CD4-positive, alpha-beta T cell treated with Interleukin-10 for 1 hour (primary cell): ENCODE measurements at regions not wholly inside any gene's neighbourhood (a gene's known extent, or its start where the extent isn't known, plus 50 kb on each side); places are given as distances from the start of the nearest gene placed in this dataset.

Experiments used
- DNase-seq: peaks from one replicate; pipeline ENCODE4 v3.0.0-alpha.2; 2020

- DNase-seq: no peak
Measured at GRCh38 chr6:53974941-53975340, 136.3 kb upstream of the MLIP start.

GRCh38 chr6:53975941-53976615 is 135.2 kb upstream of the MLIP start:
- no peak for DNase-seq

GRCh38 chr6:53977551-53977950 is 133.7 kb upstream of the MLIP start:
- no peak for DNase-seq

- DNase-seq: peak; percentile 23
Measured at GRCh38 chr6:53979468-53980067, 131.7 kb upstream of the MLIP start.

GRCh38 chr6:53982366-53983050 is 128.7 kb upstream of the MLIP start:
- DNase-seq: no peak

GRCh38 chr6:53983301-53983700 is 127.9 kb upstream of the MLIP start:
- no peak for DNase-seq

- no peak for DNase-seq
Measured at GRCh38 chr6:53984163-53984562, 127.1 kb upstream of the MLIP start.

- no peak for DNase-seq
Measured at GRCh38 chr6:53984581-53984980, 126.7 kb upstream of the MLIP start.

GRCh38 chr6:53985366-53985765 is 125.9 kb upstream of the MLIP start:
- DNase-seq: no peak

GRCh38 chr6:53986165-53986720 is 125.0 kb upstream of the MLIP start:
- DNase-seq: no peak

GRCh38 chr6:53986721-53987521 is 124.3 kb upstream of the MLIP start:
- no peak for DNase-seq

GRCh38 chr6:53987522-53987888 is 123.7 kb upstream of the MLIP start:
- no peak for DNase-seq

- DNase-seq: no peak
Measured at GRCh38 chr6:53989504-53989903, 121.7 kb upstream of the MLIP start.

GRCh38 chr6:53992522-53992921 is 118.7 kb upstream of the MLIP start:
- no peak for DNase-seq

- DNase-seq: no peak
Measured at GRCh38 chr6:53994201-53994600, 117.0 kb upstream of the MLIP start.

- no peak for DNase-seq
Measured at GRCh38 chr6:53995935-53996334, 115.3 kb upstream of the MLIP start.

- no peak for DNase-seq
Measured at GRCh38 chr6:53998303-53998702, 112.9 kb upstream of the MLIP start.

GRCh38 chr6:53999088-53999755 is 112.0 kb upstream of the MLIP start:
- no peak for DNase-seq

GRCh38 chr6:54002116-54002515 is 109.1 kb upstream of the MLIP start:
- DNase-seq: no peak

GRCh38 chr6:54003316-54003715 is 107.9 kb upstream of the MLIP start:
- no peak for DNase-seq

- DNase-seq: no peak
Measured at GRCh38 chr6:54008589-54008988, 102.7 kb upstream of the MLIP start.

- no peak for DNase-seq
Measured at GRCh38 chr6:54009052-54009654, 102.1 kb upstream of the MLIP start.
